ENCODE measurements at regions not wholly inside any gene's neighbourhood (a gene's known extent, or its start where the extent isn't known, plus 50 kb on each side); places are given as distances from the start of the nearest gene placed in this dataset.
A peak's percentile ranks its signal among the peaks of the same experiment; 100 is the strongest.
"Not testable (repeated sequence)": the region's sequence is repeated elsewhere in the genome, so short reads cannot be mapped to it uniquely, and the experiment has no call there.

GRCh38 chr7:115789473-115789872 is 241.1 kb downstream of the TFEC start:
- not testable (repeated sequence) for DNase-seq

DNA sequence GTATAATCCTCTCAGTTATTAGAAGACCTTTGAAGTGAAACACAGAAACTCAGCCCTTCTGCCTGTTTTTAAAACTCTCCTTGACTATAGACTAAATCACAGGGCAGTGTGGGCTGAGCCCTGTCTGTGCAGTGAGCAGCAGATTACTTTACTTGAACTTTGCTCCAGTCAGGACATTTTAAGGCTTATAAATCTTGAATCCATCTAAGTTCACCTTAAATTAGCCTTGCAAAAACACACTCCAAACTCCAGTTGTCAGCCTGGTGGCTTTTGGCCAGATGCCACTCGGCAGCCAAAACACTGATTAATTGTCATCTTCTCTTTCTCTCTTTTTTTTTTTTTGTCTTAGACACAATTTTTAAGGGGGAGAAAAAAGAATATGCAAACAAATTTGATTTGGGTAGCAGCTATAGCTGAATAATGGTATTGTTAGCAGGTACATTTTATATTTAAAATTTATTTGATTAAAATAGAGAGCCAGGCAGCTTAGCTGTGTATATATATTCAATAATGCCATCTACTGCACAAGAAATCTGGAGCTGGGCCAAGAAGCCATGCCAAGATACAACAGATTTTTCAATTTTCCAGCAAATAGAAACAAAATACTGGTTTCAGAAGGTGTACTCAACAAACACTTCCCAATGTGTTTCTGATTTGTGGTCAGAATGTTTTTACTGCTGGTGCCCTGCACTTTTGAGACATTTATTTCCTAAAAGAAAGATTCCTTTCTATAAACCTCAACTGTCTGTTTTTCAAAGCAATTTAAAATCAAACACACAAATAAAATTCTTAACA is 247.7 kb downstream of the TFEC start:
- DNase-seq: peak; percentile 30

DNA sequence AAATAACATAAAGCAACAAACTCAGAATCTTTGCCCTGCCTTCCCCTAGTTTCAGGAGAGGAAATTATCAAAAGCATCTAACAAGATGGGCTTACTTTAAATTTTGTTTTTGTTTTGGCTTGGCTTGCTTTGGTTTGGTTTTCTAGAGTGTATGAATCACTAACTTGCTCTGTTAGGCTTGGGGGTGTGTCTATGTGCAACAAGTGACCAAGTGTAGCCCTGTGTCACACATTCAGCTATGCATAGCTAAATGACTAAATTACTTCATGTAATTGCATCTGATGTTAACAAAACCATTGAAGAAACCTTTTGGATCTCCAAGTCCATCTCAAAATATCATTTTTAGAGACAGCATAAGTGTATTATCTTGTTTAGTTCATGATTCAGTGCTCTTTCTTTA is 251.0 kb downstream of the TFEC start:
- no peak for DNase-seq

- DNase-seq: no peak
Observed at GRCh38 chr7:115775981-115776380, 254.6 kb downstream of the TFEC start.

- no peak for DNase-seq
Observed at GRCh38 chr7:115763347-115763746, 267.2 kb downstream of the TFEC start.

- DNase-seq: no peak
Observed at GRCh38 chr7:115758025-115758424, 272.5 kb downstream of the TFEC start.

- no peak for DNase-seq
Observed at GRCh38 chr7:115754226-115754625, 276.3 kb downstream of the TFEC start.

DNA sequence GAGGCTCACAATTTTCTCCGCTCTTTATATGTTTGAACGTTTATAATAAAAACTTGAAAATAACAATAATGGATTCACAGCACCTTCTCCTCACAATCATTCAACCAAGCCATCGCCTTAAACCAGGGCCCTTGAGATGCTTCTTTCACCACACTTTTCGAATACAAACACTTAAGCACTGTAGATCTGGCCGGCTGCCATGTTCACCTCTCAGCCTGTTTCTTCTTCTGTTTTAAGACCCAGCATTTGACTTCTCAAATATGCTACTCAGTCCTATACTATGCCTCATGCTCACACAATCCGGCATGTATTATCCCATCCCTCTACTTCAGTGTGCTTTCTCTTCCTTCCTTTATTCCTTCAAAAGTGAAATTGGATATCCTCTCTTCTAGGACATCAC is 280.6 kb downstream of the TFEC start:
- peak; percentile 3 for DNase-seq

DNA sequence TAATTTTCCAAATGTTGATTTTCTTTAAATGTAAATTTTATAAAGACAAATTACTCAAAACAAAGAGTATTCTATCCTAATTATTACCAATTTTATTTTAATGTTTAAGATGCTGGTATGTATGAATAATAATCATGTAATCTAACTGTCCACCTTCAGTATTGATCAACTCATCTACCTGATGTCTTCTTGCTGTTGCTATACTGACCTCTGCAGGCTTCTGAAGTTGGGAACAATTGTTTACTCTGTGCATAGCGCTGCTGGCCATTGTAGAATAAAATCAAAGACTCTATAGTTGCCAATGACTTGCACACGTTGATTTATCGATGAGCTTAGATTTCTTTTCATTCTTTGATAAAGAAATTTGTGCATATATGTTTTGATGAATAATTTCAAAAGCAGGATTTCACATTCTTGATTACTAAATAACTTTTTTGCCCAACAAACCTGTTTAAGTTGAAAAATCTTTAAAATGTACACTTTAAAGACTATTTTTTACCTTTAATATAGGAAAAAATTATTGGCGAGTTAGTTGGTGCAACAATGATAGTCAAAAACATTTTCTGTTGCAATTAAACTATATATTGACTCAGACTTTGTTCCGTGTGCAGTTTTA is 282.3 kb downstream of the TFEC start:
- peak; percentile 17 for DNase-seq

DNA sequence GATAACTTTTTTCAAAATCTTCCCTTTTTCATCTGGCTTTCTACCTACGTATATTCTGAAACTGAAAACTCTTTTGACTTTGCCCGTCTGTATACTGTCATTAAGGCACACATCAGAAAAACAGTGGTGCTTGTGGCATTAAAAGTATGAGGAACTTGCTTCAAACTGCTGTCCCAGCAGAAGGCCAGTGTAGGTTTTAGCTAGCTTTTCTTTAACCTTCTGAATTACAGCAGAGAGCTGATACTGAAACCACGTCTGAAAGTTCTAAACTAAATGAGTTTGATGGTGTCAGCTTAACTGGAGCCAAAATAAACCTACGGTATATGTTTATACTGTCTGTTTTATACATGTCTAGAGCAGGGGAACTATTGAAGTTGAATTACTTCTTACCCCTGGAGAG is 283.4 kb downstream of the TFEC start:
- no peak for DNase-seq

DNA sequence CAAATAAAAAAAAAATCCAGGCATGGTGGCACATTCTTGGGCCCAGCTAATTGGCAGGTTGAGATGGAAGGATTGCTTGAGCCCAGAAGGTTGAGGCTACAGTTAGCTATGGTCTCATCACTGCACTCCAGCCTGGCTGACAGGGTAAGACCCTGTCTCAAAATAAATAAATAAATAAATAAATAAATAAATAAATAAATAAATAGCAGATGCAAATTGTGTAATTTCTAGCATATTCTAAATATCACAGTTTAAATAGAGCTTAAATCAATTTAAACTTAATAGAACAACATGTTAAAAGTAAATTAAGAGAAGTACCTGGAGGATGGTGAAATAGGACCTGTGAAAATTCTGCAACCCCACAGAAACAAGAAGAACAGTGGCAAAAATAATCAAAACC is 290.5 kb downstream of the TFEC start:
- DNase-seq: no peak

GRCh38 chr7:115734641-115735040 is 295.9 kb downstream of the TFEC start:
- DNase-seq: peak; percentile 53

DNA sequence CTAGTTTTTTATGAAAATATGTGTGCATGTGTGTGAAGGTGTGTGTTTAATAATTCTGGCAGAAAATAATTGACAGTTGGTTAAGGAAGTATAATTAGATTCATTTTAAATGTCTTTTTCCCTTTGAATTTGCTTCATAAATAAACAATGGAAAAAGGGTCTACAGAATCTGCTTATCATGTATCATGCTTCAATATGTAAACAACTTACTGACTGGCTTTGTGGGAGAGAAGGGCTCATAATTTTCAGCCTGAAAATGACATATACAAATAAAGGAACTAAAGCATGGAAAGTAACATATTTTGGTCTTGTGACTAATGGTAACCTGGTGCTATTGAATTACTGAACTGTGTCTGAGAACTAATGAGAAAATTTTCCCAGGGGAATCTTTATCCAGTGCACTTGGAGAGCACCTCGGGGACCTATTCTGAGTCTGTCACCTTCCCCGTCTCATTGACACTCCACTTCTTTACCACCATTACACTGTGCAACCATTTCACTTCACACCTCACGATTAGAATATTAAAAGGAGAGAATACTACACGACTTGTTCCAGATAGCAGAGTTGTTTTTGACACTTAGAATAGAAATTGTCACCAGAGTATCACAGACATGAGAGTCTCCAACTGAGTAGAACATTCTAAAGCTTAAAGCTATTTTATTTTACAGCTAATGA is 298.6 kb downstream of the TFEC start:
- no peak for DNase-seq

DNA sequence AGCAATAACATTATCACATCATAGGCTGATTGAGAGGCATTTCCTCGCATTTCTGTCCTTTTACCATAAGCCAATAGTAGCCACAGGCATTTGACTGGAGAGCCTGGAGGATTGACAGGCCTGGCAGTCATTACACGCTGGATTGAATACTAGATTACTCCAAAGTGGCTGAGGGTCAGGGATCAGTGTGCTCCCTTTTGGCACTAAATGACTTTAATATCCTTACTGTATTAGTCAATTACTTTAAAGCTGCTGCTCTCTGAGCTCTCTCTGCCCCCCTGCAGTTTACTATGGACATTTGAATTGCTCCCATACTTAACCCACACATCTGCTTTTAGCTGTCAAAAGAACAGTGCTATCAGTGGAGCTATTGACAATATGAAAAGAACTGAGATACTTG is 302.0 kb downstream of the TFEC start:
- DNase-seq: no peak

DNA sequence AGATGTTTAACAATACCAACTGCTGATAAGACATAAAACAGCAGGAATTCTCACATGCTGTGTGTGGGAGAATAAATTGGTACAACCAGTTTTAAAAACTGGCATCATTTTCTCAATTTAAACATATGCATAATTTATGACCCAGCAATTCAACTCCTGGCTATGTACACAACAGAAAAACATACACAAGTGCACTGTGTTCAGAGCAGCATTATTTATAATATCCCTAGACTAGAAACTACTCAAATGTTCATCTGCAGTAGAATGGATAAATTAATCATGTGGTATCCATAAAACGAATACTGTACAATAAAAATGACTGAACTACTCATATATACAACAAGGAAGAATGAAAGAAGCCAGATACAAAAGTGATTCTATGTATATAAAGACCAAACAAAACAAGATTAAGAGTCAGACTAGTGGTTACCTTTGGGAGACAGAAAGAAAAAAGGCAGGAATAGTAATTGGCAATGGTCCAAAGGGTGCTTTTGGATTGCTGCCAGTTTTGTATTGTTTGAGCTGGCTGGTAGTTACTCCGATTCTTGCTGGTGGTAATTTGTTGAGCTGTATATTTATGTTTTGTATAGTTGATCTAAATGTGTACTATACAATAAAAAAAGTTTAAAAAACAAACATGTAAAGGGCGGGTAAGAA is 306.0 kb downstream of the TFEC start:
- DNase-seq: no peak

- DNase-seq: no peak
Observed at GRCh38 chr7:115722302-115722977, 308.1 kb downstream of the TFEC start.

DNA sequence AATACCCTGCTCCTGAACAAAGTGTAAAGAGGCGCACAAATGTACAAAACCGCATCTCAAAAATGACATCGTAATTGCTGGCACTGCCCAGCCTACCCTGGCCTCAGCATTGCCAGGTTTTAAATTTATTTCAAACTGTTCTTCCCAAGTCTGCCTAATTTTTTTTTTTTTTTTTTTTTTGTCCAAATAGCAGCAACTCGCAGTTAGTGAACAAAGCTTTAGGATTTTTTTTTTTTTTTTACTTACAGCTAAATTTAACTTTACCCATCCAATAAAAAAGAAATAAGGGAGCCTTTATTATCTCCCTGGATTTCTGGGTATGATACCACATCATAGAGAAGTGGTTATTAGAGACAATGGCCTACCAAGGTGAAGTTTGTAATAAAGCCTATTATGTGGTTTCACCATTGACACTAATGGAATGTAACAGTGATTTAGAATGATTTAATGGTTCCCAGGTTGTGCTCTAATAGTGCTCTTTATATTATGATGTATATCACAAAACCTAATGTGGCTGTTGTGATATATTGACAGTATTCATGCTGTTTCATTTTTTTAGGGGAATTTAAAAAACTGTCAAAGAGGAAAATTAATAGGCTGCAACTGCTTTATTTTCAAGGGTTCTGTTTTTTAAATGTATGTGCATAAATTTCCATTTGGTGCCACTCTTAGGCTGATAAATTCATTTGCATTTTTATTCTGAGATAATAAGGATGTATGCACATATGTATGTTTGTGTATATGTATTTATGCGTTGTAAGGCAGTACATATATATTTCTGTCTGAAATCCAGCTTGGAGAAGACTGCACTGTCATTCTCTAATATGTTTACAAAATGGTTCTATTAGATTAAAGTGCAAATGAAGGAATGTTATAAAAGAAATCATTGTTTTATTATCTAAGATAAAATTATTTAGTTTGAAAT is 309.0 kb downstream of the TFEC start:
- DNase-seq: no peak

- DNase-seq: no peak
Observed at GRCh38 chr7:115719963-115720362, 310.6 kb downstream of the TFEC start.

DNA sequence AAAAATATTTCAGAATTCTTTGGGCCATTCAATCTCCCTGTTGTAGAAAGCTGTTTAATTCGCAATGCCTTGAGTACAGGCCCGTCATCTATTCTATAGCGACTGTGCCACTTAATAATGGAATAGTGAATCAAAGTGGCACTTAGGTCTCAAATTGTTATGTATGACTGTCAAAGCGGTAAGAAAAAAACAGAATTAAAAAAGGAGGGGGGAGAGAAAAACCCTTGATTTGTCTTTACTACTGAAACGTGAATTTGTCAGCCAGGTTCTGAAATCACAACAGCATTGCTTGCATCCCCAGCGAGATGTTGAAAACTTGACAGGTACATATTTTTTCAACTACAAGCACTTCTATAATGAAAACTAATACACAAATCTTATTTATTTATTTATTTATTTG is 320.9 kb downstream of the TFEC start:
- no peak for DNase-seq

GRCh38 chr7:115708013-115708341 is 322.6 kb downstream of the TFEC start:
- DNase-seq: no peak

DNA sequence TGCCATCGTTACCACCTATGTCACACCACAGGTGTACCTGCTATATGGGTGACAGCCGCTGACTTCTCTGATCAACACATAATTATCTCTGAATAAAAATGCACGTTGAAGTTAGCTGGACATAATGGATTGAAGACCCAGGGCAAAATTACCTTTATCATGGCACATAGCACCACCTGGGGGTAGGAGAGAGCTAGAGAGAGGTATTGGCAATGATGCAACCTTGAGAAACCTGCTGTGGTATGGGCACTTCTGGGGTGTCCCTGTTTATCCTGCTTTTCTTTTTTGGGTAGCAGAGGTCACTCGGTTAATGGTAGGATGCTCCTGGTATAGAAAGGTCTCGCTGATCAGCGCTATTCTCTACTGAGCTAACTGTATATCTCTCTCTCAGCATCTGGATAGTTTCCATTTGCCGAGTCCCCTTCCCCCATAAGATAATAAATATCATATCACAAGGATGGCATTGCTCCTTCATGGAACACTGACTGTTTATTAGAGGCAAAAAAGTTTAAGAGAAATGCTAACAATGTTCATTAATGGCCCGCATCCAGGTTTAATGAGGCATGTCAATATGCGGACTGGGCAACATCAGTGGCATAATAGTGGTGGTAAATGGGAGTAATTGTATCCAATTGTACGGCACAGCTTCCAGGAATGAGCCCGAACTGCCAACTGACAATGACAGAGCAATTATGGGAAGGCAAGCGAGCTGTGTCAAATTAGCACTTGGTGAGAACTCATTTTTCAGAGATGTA is 323.1 kb downstream of the TFEC start:
- DNase-seq: peak; percentile 26

All from fibroblast of skin of right biceps (primary cell).